ENCODE measurements at regions not wholly inside any gene's neighbourhood (a gene's known extent, or its start where the extent isn't known, plus 50 kb on each side); places are given as distances from the start of the nearest gene placed in this dataset.
A peak's percentile ranks its signal among the peaks of the same experiment; 100 is the strongest.

GRCh38 chrX:39149761-39150160, 348.5 kb downstream of the MID1IP1 start:
- TF ChIP-seq YY1 (IDR thresholded peaks at IDR 0.05; ENCODE audit: insufficient read depth, insufficient read length) (no peak), ZNF274 (IDR thresholded peaks at IDR 0.05; ENCODE audit: low read depth, low read length) (no peak), SUZ12 (IDR thresholded peaks at IDR 0.05; ENCODE audit: extremely low read depth, insufficient read depth, insufficient read length) (no peak)
- no peak overlapping the region for H3K4me3 ChIP-seq (ENCODE audit: insufficient read length, low read depth)
- DNase-seq (ENCODE audit: low read depth, low spot score), result peak; percentile 47
- H3K36me3 ChIP-seq (ENCODE audit: insufficient read depth, insufficient read length, low read length), result no peaks in the 10 kb centered on the region
- no peaks in the 10 kb centered on the region for H3K27me3 ChIP-seq (ENCODE audit: insufficient read depth, insufficient read length)
- H3K4me1 ChIP-seq (ENCODE audit: insufficient read depth, insufficient read length), result no peaks in the 10 kb centered on the region
- no peaks in the 10 kb centered on the region for H3K9me3 ChIP-seq (ENCODE audit: insufficient read depth, low read length)
- no peak overlapping the region for H3K9ac ChIP-seq (ENCODE audit: insufficient read length, low read depth)

- H3K9ac ChIP-seq (ENCODE audit: insufficient read length, low read depth), result no peak overlapping the region
- no peaks in the 10 kb centered on the region for H3K9me3 ChIP-seq (ENCODE audit: insufficient read depth, low read length)
- H3K27me3 ChIP-seq (ENCODE audit: insufficient read depth, insufficient read length), result no peaks in the 10 kb centered on the region
- H3K4me3 ChIP-seq (ENCODE audit: insufficient read length, low read depth), result no peak overlapping the region
- no peak for TF ChIP-seq YY1 (IDR thresholded peaks at IDR 0.05; ENCODE audit: insufficient read depth, insufficient read length)
- TF ChIP-seq ZNF274 (IDR thresholded peaks at IDR 0.05; ENCODE audit: low read depth, low read length), result no peak
- TF ChIP-seq SUZ12 (IDR thresholded peaks at IDR 0.05; ENCODE audit: extremely low read depth, insufficient read depth, insufficient read length), result no peak
- no peak for DNase-seq (ENCODE audit: low read depth, low spot score)
- no peaks in the 10 kb centered on the region for H3K36me3 ChIP-seq (ENCODE audit: insufficient read depth, insufficient read length, low read length)
- no peaks in the 10 kb centered on the region for H3K4me1 ChIP-seq (ENCODE audit: insufficient read depth, insufficient read length)
Observed at GRCh38 chrX:39150220-39150619, 349.0 kb downstream of the MID1IP1 start.

- no peak for TF ChIP-seq YY1 (IDR thresholded peaks at IDR 0.05; ENCODE audit: insufficient read depth, insufficient read length)
- no peak for TF ChIP-seq SUZ12 (IDR thresholded peaks at IDR 0.05; ENCODE audit: extremely low read depth, insufficient read depth, insufficient read length)
- TF ChIP-seq ZNF274 (IDR thresholded peaks at IDR 0.05; ENCODE audit: low read depth, low read length), result no peak
- H3K4me1 ChIP-seq (ENCODE audit: insufficient read depth, insufficient read length), result no peaks in the 10 kb centered on the region
Observed at GRCh38 chrX:39150621-39151020, 349.4 kb downstream of the MID1IP1 start.

GRCh38 chrX:39152106-39152649, 350.9 kb downstream of the MID1IP1 start:
- DNase-seq (ENCODE audit: low read depth, low spot score), result peak; percentile 28
- TF ChIP-seq SUZ12 (IDR thresholded peaks at IDR 0.05; ENCODE audit: extremely low read depth, insufficient read depth, insufficient read length) (no peak), YY1 (IDR thresholded peaks at IDR 0.05; ENCODE audit: insufficient read depth, insufficient read length) (no peak), ZNF274 (IDR thresholded peaks at IDR 0.05; ENCODE audit: low read depth, low read length) (no peak)

More at GRCh38 chrX:39150621-39151020, 349.4 kb downstream of the MID1IP1 start:
- no peaks in the 10 kb centered on the region for H3K27me3 ChIP-seq (ENCODE audit: insufficient read depth, insufficient read length)
- H3K9ac ChIP-seq (ENCODE audit: insufficient read length, low read depth), result no peak overlapping the region
- H3K36me3 ChIP-seq (ENCODE audit: insufficient read depth, insufficient read length, low read length), result no peaks in the 10 kb centered on the region
- no peak for DNase-seq (ENCODE audit: low read depth, low spot score)
- no peak overlapping the region for H3K4me3 ChIP-seq (ENCODE audit: insufficient read length, low read depth)
- H3K9me3 ChIP-seq (ENCODE audit: insufficient read depth, low read length), result no peaks in the 10 kb centered on the region

GRCh38 chrX:39156051-39156450, 354.8 kb downstream of the MID1IP1 start:
- TF ChIP-seq SUZ12 (IDR thresholded peaks at IDR 0.05; ENCODE audit: extremely low read depth, insufficient read depth, insufficient read length) (no peak), YY1 (IDR thresholded peaks at IDR 0.05; ENCODE audit: insufficient read depth, insufficient read length) (no peak), ZNF274 (IDR thresholded peaks at IDR 0.05; ENCODE audit: low read depth, low read length) (no peak)
- H3K9me3 ChIP-seq (ENCODE audit: insufficient read depth, low read length), result no peaks in the 10 kb centered on the region
- H3K4me1 ChIP-seq (ENCODE audit: insufficient read depth, insufficient read length), result peaks cover 2% of the 10 kb centered on the region
- H3K4me3 ChIP-seq (ENCODE audit: insufficient read length, low read depth), result no peak overlapping the region
- no peaks in the 10 kb centered on the region for H3K36me3 ChIP-seq (ENCODE audit: insufficient read depth, insufficient read length, low read length)
- no peak overlapping the region for H3K9ac ChIP-seq (ENCODE audit: insufficient read length, low read depth)
- no peaks in the 10 kb centered on the region for H3K27me3 ChIP-seq (ENCODE audit: insufficient read depth, insufficient read length)
- DNase-seq (ENCODE audit: low read depth, low spot score), result no peak

More at GRCh38 chrX:39152106-39152649, 350.9 kb downstream of the MID1IP1 start:
- Histone ChIP-seq H3K4me3 (ENCODE audit: insufficient read length, low read depth) (no peak overlapping the region), H3K9ac (ENCODE audit: insufficient read length, low read depth) (no peak overlapping the region), H3K27me3 (ENCODE audit: insufficient read depth, insufficient read length) (no peaks in the 10 kb centered on the region), H3K4me1 (ENCODE audit: insufficient read depth, insufficient read length) (no peaks in the 10 kb centered on the region), H3K36me3 (ENCODE audit: insufficient read depth, insufficient read length, low read length) (no peaks in the 10 kb centered on the region), H3K9me3 (ENCODE audit: insufficient read depth, low read length) (no peaks in the 10 kb centered on the region)

GRCh38 chrX:39157006-39157405, 355.7 kb downstream of the MID1IP1 start:
- peaks cover 2% of the 10 kb centered on the region for H3K4me1 ChIP-seq (ENCODE audit: insufficient read depth, insufficient read length)
- DNase-seq (ENCODE audit: low read depth, low spot score), result no peak
- TF ChIP-seq ZNF274 (IDR thresholded peaks at IDR 0.05; ENCODE audit: low read depth, low read length) (no peak), YY1 (IDR thresholded peaks at IDR 0.05; ENCODE audit: insufficient read depth, insufficient read length) (no peak), SUZ12 (IDR thresholded peaks at IDR 0.05; ENCODE audit: extremely low read depth, insufficient read depth, insufficient read length) (no peak)
- H3K4me3 ChIP-seq (ENCODE audit: insufficient read length, low read depth), result no peak overlapping the region
- no peaks in the 10 kb centered on the region for H3K9me3 ChIP-seq (ENCODE audit: insufficient read depth, low read length)
- H3K9ac ChIP-seq (ENCODE audit: insufficient read length, low read depth), result no peak overlapping the region
- H3K36me3 ChIP-seq (ENCODE audit: insufficient read depth, insufficient read length, low read length), result no peaks in the 10 kb centered on the region
- H3K27me3 ChIP-seq (ENCODE audit: insufficient read depth, insufficient read length), result no peaks in the 10 kb centered on the region

GRCh38 chrX:39157796-39158195, 356.5 kb downstream of the MID1IP1 start:
- H3K36me3 ChIP-seq (ENCODE audit: insufficient read depth, insufficient read length, low read length), result no peaks in the 10 kb centered on the region
- H3K9ac ChIP-seq (ENCODE audit: insufficient read length, low read depth), result no peak overlapping the region
- no peak overlapping the region for H3K4me3 ChIP-seq (ENCODE audit: insufficient read length, low read depth)
- peaks cover 2% of the 10 kb centered on the region for H3K4me1 ChIP-seq (ENCODE audit: insufficient read depth, insufficient read length)
- no peak for DNase-seq (ENCODE audit: low read depth, low spot score)
- no peaks in the 10 kb centered on the region for H3K27me3 ChIP-seq (ENCODE audit: insufficient read depth, insufficient read length)
- no peak for TF ChIP-seq SUZ12 (IDR thresholded peaks at IDR 0.05; ENCODE audit: extremely low read depth, insufficient read depth, insufficient read length)
- TF ChIP-seq YY1 (IDR thresholded peaks at IDR 0.05; ENCODE audit: insufficient read depth, insufficient read length), result no peak
- no peak for TF ChIP-seq ZNF274 (IDR thresholded peaks at IDR 0.05; ENCODE audit: low read depth, low read length)
- H3K9me3 ChIP-seq (ENCODE audit: insufficient read depth, low read length), result no peaks in the 10 kb centered on the region

Measured in NT2/D1 (cell line).